Activated CD4-positive, alpha-beta T cell treated with anti-CD3 and anti-CD28 coated beads, Interleukin-10, Interleukin-2, amounts not matched to agents 100 ng/mL and 50 ng/mL, durations not matched to agents 16 hours and 8 hours (primary cell): ENCODE measurements at regions not wholly inside any gene's neighbourhood (a gene's known extent, or its start where the extent isn't known, plus 50 kb on each side); places are given as distances from the start of the nearest gene placed in this dataset.
"Not testable (repeated sequence)": the region's sequence is repeated elsewhere in the genome, so short reads cannot be mapped to it uniquely, and the experiment has no call there.

ENCODE experiments used
- DNase-seq: peaks from one replicate; pipeline ENCODE4 v3.0.0-alpha.2; 2020

DNA sequence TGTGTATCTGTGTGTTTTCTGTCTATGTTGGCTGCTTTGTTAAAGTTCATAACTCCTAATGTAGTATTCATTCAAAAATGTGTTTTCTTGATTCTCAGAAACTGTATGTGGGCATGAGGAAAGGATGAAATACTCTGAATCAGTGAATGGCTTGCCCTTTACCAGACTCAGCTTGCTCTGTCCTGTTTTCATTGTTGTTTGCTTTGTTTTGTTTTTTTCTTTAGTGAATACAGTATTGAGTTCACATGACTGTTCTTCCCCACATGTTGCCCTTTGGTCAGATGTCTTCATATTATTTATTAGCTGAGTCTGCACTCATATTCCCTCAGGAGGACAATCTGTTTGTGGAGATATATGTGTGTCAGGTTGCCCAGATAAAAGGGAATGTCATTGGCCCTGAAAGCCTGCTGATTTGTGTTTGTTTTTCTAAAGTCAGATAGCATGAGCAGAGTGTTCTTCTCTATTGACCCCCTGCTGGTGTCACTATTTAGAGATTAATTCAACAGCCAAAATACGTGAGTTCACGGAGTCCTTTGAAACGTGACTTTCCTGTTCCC, 1184.4 kb downstream of the RPA4 start:
- no peak for DNase-seq

- DNase-seq, result no peak
Measured at GRCh38 chrX:98071331-98071730, 1187.6 kb downstream of the RPA4 start.

- no peak for DNase-seq
Measured at GRCh38 chrX:98077440-98077839, 1193.7 kb downstream of the RPA4 start.

- DNase-seq, result no peak
Measured at GRCh38 chrX:98111684-98112083, 1228.0 kb downstream of the RPA4 start.

DNA sequence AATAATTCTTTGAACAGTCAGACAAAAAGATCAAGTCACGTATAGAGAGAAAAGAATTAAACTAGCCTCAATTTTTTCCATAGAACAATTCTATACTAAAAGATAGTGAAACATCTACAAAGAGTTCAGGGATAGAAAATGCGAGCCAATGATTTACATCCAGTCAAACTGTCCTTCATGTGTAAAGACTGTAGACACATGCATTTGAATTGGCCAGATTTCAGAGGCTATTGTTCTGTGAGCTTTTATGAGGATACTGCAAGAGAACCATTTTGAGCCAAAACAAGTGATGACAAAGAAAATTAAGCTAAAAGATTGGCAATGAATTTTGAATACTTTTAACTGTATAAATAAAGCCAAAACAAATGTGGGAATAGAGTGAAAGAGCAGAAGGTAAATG, 1230.3 kb downstream of the RPA4 start:
- no peak for DNase-seq

DNA sequence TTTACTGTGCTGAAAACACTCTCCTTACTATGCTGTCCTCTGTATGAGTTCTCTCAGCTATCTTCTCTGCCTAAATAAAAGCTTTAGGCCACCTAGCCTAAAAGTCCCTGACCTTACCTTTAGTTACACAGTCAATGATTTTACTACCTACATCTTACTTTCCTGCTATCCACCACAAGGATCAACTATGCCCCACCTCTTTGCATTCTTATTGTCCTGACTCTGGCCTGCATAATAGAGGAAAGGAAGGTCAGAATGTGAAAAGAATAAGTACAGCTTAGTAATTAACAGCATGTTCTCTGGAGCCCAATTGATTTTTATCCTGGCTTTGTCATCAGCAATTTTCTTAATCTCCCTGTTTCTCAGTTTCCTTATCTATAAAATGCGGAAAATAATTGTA, 1257.8 kb downstream of the RPA4 start:
- DNase-seq, result no peak

GRCh38 chrX:98191003-98191402, 1307.3 kb downstream of the RPA4 start:
- no peak for DNase-seq

GRCh38 chrX:98194036-98194435, 1310.3 kb downstream of the RPA4 start:
- no peak for DNase-seq

GRCh38 chrX:98203800-98204199, 1320.1 kb downstream of the RPA4 start:
- DNase-seq, result no peak

- DNase-seq, result no peak
Measured at GRCh38 chrX:98207947-98208346, 1324.2 kb downstream of the RPA4 start.

GRCh38 chrX:98231003-98231402, 1347.3 kb downstream of the RPA4 start:
- DNase-seq, result no peak

DNA sequence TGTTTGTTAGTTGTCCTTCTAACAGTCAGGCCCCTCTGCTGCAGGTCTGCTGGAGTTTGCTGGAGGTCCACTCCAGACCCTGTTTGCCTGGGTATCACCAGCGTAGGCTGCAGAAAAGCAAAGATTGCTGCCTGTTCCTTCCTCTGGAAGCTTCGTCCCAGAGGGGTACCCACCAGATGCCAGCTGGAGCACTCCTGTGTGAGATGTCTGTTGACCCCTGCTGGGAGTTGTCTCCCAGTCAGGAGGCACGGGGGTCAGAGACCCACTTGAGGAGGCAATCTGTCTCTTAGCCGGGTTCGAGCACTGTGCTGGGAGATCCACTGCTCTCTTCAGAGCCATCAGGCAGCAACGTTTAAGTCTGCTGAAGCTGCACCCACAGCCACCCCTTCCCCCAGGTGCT, 1356.4 kb downstream of the RPA4 start:
- DNase-seq, result not testable (repeated sequence)

DNA sequence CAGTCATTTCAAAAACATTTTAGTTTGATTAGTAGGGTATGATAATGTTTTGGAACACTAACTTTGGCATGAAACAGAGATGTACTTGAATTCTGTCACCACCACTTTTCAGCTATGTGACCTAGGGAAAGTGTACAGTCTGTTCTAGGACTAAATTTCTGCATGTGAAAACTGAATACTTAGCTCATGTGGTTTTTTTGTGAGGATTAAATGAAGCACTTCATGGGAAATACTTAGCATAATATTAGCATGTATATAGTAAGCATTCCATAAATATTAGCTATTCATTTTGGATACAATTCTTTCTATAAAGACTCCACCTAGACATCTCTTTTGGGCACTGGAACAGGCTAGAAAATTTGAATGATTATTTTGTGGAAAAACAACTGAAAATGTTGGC, 1379.4 kb downstream of the RPA4 start:
- DNase-seq, result no peak

GRCh38 chrX:98289726-98290125, 1406.0 kb downstream of the RPA4 start:
- DNase-seq, result no peak

GRCh38 chrX:98294310-98294709, 1410.6 kb downstream of the RPA4 start:
- DNase-seq, result no peak

DNA sequence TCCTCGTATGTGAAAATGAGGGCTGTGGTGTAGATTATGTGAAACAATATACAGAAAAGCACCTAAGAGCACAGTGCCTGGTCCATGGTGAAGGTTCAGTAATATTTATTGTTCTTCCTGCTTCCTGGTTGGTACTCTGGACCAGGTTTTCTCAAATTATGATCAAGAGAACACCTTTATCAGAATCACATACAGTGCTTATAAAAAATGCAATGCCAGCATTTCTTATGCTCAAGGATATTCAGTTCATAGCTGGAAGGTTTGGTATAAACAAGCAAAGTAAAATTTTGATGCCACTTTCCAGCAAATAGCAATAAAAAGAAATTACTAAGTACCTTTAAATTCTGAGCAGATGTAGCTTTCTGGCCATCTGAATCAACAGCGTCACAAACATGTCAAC, 1412.4 kb downstream of the RPA4 start:
- no peak for DNase-seq

- DNase-seq, result no peak
Measured at GRCh38 chrX:98299785-98300184, 1416.1 kb downstream of the RPA4 start.

GRCh38 chrX:98300536-98300935, 1416.8 kb downstream of the RPA4 start:
- DNase-seq, result not testable (repeated sequence)

DNA sequence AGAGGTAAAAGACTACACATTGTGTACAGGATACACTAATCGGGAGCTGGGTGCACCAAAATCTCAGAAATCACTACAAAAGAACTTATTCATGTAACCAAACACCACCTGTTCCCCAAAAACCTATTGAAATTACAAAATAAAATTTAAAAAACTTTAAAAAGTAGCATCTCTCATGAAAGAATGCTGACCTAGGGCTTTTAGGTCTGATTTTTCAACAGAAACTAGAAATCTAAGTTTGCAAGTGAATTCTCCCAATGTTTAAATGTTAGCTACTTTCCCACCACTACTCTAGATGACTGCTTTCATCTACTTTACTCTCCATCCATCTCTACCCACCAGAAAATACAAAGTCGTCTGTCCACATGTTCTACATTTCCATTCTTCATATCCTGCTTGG, 1447.7 kb downstream of the RPA4 start:
- no peak for DNase-seq

DNA sequence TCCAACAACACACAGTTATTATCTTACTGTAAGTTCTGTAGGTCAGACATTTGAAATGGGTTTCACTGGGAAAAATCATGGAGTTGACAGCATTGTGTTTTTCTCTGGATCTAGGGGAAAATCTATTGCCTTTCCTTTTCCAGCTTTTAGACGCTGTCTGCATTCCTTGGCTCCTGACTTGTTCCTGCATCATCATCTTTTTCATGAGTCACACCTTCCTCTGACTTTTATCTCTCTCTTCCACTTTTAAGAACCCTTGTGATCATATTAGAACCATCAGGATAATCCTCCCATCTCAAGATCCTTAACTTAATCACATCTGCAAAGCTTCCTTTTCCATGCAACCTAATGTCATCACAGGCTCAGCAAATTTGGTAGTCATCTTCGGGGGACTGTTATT, 1454.8 kb downstream of the RPA4 start:
- DNase-seq, result no peak

DNA sequence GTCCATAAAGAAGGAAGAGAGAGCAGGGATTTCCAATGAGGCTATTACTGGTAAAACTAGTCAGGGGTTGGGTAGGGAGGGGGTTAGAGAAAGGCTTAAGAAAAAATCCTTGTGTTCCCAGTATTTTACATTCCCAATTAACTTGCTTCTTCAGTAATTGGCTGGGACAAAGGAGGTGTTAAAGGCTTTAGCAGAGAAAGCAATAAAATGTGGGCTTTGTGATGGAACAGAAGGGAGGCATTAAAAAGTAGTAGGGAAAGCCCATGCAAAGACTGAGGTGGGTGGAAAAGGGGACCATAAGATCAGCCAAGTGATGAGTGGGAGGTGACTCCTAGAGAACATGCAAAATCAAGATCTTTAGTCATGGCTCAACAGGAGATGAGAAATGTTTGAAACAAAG, 1467.2 kb downstream of the RPA4 start:
- no peak for DNase-seq

DNA sequence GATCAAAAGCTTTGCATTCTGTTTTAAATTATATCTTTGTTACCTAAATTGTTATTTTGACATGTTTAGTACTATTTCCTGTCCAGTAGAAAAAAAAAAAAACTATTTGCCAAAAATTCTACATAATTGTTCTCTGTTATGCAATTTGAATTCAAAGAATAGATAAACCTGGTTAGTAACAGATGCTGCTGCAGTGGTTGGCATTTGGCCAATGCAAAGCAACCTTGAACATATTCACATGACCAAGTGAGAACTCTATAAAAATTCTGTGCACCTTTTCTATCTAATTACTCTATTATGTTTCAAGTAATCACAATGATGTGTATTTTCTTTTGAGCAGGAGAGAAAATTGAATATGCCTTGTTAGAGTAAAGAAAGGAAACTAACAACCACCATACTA, 1473.4 kb downstream of the RPA4 start:
- DNase-seq, result no peak

- no peak for DNase-seq
Measured at GRCh38 chrX:98362630-98363029, 1478.9 kb downstream of the RPA4 start.

GRCh38 chrX:98371994-98372393, 1488.3 kb downstream of the RPA4 start:
- no peak for DNase-seq

- DNase-seq, result no peak
Measured at GRCh38 chrX:98379134-98379533, 1495.4 kb downstream of the RPA4 start.

- DNase-seq, result no peak
Measured at GRCh38 chrX:98380106-98380505, 1496.4 kb downstream of the RPA4 start.
